ENCODE measurements at regions not wholly inside any gene's neighbourhood (a gene's known extent, or its start where the extent isn't known, plus 50 kb on each side); places are given as distances from the start of the nearest gene placed in this dataset.

DNA sequence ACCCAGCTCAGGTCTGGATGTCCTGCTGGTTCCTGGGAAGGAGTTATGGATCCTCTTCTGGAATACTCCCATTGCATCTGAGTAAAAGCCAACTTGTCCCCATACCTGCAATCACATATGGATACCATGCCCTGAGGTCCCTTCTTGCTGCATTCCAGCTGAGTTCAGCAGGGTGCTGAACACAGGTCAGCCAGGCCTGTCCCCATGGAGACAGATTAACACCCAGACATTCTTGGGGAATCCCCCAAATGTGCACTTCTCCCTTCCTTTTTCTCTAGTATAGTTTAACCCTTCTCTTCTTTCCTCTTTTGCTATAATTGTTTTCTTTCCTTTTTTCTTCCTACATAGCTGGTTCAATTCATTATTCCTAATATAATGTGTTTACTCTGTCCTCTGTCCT, 799.6 kb upstream of the HS6ST1 start:
- TF ChIP-seq, protein P1, sequence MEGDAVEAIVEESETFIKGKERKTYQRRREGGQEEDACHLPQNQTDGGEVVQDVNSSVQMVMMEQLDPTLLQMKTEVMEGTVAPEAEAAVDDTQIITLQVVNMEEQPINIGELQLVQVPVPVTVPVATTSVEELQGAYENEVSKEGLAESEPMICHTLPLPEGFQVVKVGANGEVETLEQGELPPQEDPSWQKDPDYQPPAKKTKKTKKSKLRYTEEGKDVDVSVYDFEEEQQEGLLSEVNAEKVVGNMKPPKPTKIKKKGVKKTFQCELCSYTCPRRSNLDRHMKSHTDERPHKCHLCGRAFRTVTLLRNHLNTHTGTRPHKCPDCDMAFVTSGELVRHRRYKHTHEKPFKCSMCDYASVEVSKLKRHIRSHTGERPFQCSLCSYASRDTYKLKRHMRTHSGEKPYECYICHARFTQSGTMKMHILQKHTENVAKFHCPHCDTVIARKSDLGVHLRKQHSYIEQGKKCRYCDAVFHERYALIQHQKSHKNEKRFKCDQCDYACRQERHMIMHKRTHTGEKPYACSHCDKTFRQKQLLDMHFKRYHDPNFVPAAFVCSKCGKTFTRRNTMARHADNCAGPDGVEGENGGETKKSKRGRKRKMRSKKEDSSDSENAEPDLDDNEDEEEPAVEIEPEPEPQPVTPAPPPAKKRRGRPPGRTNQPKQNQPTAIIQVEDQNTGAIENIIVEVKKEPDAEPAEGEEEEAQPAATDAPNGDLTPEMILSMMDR (IDR thresholded peaks at IDR 0.05) = no peak
- TF ChIP-seq POLR2A (IDR thresholded peaks at IDR 0.05) (no peak), POLR2AphosphoS5 (IDR thresholded peaks at IDR 0.05) (no peak)

Measured in prostate gland (tissue), 2 donors.